Astrocyte (in vitro differentiated cells and primary cell): ENCODE measurements at regions not wholly inside any gene's neighbourhood (a gene's known extent, or its start where the extent isn't known, plus 50 kb on each side); places are given as distances from the start of the nearest gene placed in this dataset.

Experiments used
- CTCF ChIP-seq: IDR thresholded peaks from 2 replicates; pipeline ENCODE4 v1.5.1; 2011; ENCODE audit warnings: low read depth, mild to moderate bottlenecking, inconsistent platforms, low read length, moderate library complexity; ENCODE audit not compliant: insufficient read depth
- EZH2 ChIP-seq: IDR thresholded peaks from 2 replicates; pipeline ENCODE4 v1.6.1; 2012; ENCODE audit warnings: mild to moderate bottlenecking, low read length, inconsistent platforms; ENCODE audit not compliant: insufficient read depth

GRCh38 chr2:13015532-13016320, 299.0 kb downstream of the TRIB2 start:
- TF ChIP-seq CTCF: no peak
- no peak for TF ChIP-seq EZH2
